ENCODE measurements at regions not wholly inside any gene's neighbourhood (a gene's known extent, or its start where the extent isn't known, plus 50 kb on each side); places are given as distances from the start of the nearest gene placed in this dataset.
"Not testable (repeated sequence)": the region's sequence is repeated elsewhere in the genome, so short reads cannot be mapped to it uniquely, and the experiment has no call there.

GRCh38 chr6:114650891-114651290 lies 308.1 kb upstream of the HS3ST5 start:
- Mint-ChIP-seq H3K27me3 (ENCODE audit: insufficient read depth) (no peaks in the 10 kb centered on the region), H3K36me3 (ENCODE audit: low read depth) (no peaks in the 10 kb centered on the region), H3K4me1 (ENCODE audit: low read depth) (no peaks in the 10 kb centered on the region), H3K4me3 (no peak overlapping the region), H3K27ac (no peak overlapping the region), H3K9me3 (peaks cover 27% of the 10 kb centered on the region)
- no peak for DNase-seq
- no peak for TF ChIP-seq CTCF (IDR thresholded peaks at IDR 0.05)

- Mint-ChIP-seq H3K36me3 (ENCODE audit: low read depth) (no peaks in the 10 kb centered on the region), H3K27me3 (ENCODE audit: insufficient read depth) (no peaks in the 10 kb centered on the region), H3K27ac (no peak overlapping the region), H3K9me3 (peaks cover 30% of the 10 kb centered on the region), H3K4me3 (no peak overlapping the region), H3K4me1 (ENCODE audit: low read depth) (no peaks in the 10 kb centered on the region)
- DNase-seq: no peak
- no peak for TF ChIP-seq CTCF (IDR thresholded peaks at IDR 0.05)
These were observed 306.5 kb upstream of the HS3ST5 start for GRCh38 chr6:114649298-114649697.

- no peak for TF ChIP-seq CTCF (IDR thresholded peaks at IDR 0.05)
- Mint-ChIP-seq H3K27ac (no peak overlapping the region), H3K9me3 (peaks cover 28% of the 10 kb centered on the region), H3K36me3 (ENCODE audit: low read depth) (no peaks in the 10 kb centered on the region), H3K4me3 (no peak overlapping the region), H3K27me3 (ENCODE audit: insufficient read depth) (no peaks in the 10 kb centered on the region), H3K4me1 (ENCODE audit: low read depth) (no peaks in the 10 kb centered on the region)
- DNase-seq: no peak
These were observed 306.0 kb upstream of the HS3ST5 start for GRCh38 chr6:114648847-114649246.

- H3K27ac Mint-ChIP-seq: no peak overlapping the region
- no peak for DNase-seq
- peaks cover 39% of the 10 kb centered on the region for H3K9me3 Mint-ChIP-seq
- H3K36me3 Mint-ChIP-seq (ENCODE audit: low read depth): no peaks in the 10 kb centered on the region; the same call in 1 of the 2 replicates
- TF ChIP-seq CTCF (IDR thresholded peaks at IDR 0.05): no peak
- peaks cover 1% of the 10 kb centered on the region; the same call in 1 of the 2 replicates for H3K27me3 Mint-ChIP-seq (ENCODE audit: insufficient read depth)
- H3K4me3 Mint-ChIP-seq: no peak overlapping the region
- no peaks in the 10 kb centered on the region for H3K4me1 Mint-ChIP-seq (ENCODE audit: low read depth)
These were observed 295.5 kb upstream of the HS3ST5 start for GRCh38 chr6:114638341-114638740.

- Mint-ChIP-seq H3K9me3 (peaks cover 61% of the 10 kb centered on the region), H3K27me3 (ENCODE audit: insufficient read depth) (peaks cover 1% of the 10 kb centered on the region; the same call in 1 of the 2 replicates), H3K27ac (no peak overlapping the region), H3K4me3 (no peak overlapping the region), H3K4me1 (ENCODE audit: low read depth) (no peaks in the 10 kb centered on the region), H3K36me3 (ENCODE audit: low read depth) (no peaks in the 10 kb centered on the region; the same call in 1 of the 2 replicates)
- no peak for TF ChIP-seq CTCF (IDR thresholded peaks at IDR 0.05)
- no peak for DNase-seq
These were observed 291.2 kb upstream of the HS3ST5 start for GRCh38 chr6:114634016-114634415.

GRCh38 chr6:114626226-114626625 lies 283.4 kb upstream of the HS3ST5 start:
- H3K4me3 Mint-ChIP-seq; H3K4me1 Mint-ChIP-seq (ENCODE audit: low read depth); H3K27me3 Mint-ChIP-seq (ENCODE audit: insufficient read depth); H3K27ac Mint-ChIP-seq; DNase-seq; H3K36me3 Mint-ChIP-seq (ENCODE audit: low read depth): not testable (repeated sequence)
- peaks cover 49% of the 10 kb centered on the region for H3K9me3 Mint-ChIP-seq

Data from HFFc6 (cell line).